HEK293T (cell line): ENCODE measurements at regions not wholly inside any gene's neighbourhood (a gene's known extent, or its start where the extent isn't known, plus 50 kb on each side); places are given as distances from the start of the nearest gene placed in this dataset.

Experiments
- BHLHE40 ChIP-seq: fragments of 450-650 bp; IDR thresholded peaks from 2 replicates; pipeline ENCODE4 v1.6.1; 2016; ENCODE audit warnings: mild to moderate bottlenecking, moderate library complexity, borderline replicate concordance
- FOXK2 ChIP-seq: fragments of 450-650 bp; IDR thresholded peaks from 2 replicates; pipeline ENCODE4 v1.6.1; 2016; ENCODE audit warnings: mild to moderate bottlenecking
- SP1 ChIP-seq: fragments of 450-650 bp; IDR thresholded peaks from 2 replicates; pipeline ENCODE4 v1.6.1; 2017
- SUZ12 ChIP-seq: fragments of 450-650 bp; IDR thresholded peaks from 2 replicates; pipeline ENCODE4 v1.6.1; 2016; ENCODE audit warnings: mild to moderate bottlenecking
- ZNF384 ChIP-seq: fragments of 450-650 bp; IDR thresholded peaks from 2 replicates; pipeline ENCODE4 v1.6.1; 2016

DNA sequence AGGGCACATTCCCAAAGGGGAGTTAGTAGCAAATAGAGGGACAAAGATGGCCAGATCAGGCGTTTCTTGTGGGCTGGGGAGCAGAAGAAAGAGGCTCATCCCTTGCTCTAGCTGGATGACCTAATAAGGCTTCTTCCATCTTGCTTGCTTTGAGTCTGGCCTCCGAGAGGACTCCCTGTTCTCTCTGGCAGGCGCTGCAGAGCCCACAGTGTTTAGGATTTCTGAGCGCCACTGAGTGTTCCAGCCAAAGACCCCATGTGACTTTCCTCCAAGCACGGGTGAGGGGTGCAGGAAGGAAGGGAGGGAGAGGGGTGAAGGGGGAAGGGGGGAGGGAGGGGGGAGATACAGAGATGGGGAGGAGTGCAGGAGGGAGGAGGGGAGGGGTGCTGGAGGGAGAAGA is 203.8 kb upstream of the SVIL start:
- TF ChIP-seq BHLHE40 (no peak), SUZ12 (no peak), ZNF384 (no peak), FOXK2 (no peak), SP1 (no peak)
